ENCODE measurements at regions not wholly inside any gene's neighbourhood (a gene's known extent, or its start where the extent isn't known, plus 50 kb on each side); places are given as distances from the start of the nearest gene placed in this dataset.

DNA sequence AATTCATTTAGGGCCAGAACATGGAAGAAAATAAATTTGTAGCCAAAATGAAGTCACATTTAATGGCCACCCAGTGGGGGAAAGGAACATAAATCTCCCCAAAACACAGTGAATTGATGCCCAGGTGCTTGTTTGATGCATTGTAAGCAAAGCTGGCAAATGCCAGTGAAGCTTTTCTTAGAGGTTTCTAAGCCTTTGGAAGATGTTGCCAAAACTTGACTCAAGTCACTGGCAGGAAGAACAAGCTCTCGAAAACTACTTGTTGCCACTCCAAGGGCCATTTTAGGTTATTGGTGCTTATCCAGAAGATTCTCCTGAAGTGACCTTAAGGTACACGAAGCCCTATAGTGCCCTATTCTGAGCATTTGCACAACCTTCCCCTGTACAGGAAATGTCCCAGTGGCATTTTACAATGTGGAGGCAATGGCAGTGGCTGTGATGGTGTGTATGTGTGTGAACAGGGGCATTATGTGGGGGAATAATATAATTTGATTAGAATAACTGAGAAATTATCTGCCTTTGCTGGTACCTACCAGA, 89.5 kb upstream of the NOVA1 start:
- H3K27ac ChIP-seq (ENCODE audit: low read depth, low read length): no peak overlapping the region
- H3K36me3 ChIP-seq (ENCODE audit: control insufficient read depth, low read length): no peaks in the 10 kb centered on the region
- no peaks in the 10 kb centered on the region for H3K27me3 ChIP-seq (ENCODE audit: control insufficient read depth, low read length)
- H3K79me2 ChIP-seq (ENCODE audit: control insufficient read depth, low read length): no peaks in the 10 kb centered on the region
- H3K9me3 ChIP-seq (ENCODE audit: control insufficient read depth, insufficient read depth, low read length): peaks cover 3% of the 10 kb centered on the region; the same call in 1 of the 2 replicates
- no peaks in the 10 kb centered on the region for H3K4me1 ChIP-seq (ENCODE audit: control insufficient read depth, low read length)
- TF ChIP-seq CTCF (IDR thresholded peaks at IDR 0.05; ENCODE audit: low read depth, low read length, poor library complexity, severe bottlenecking) (no peak), EZH2phosphoT487 (IDR thresholded peaks at IDR 0.05; ENCODE audit: borderline replicate concordance, low read length) (no peak)
- no peaks in the 10 kb centered on the region for H4K20me1 ChIP-seq (ENCODE audit: control insufficient read depth, insufficient read depth, low read depth, low read length)
- no peaks in the 10 kb centered on the region for H3F3A ChIP-seq (ENCODE audit: control insufficient read depth, insufficient read depth)
- no peaks in the 10 kb centered on the region for H3K9me2 ChIP-seq (replicated peaks; ENCODE audit: control insufficient read depth, low read length)
- H3K4me2 ChIP-seq (ENCODE audit: low read length): no peak overlapping the region
- no peak overlapping the region for H3K4me3 ChIP-seq (ENCODE audit: low read length)

DNA sequence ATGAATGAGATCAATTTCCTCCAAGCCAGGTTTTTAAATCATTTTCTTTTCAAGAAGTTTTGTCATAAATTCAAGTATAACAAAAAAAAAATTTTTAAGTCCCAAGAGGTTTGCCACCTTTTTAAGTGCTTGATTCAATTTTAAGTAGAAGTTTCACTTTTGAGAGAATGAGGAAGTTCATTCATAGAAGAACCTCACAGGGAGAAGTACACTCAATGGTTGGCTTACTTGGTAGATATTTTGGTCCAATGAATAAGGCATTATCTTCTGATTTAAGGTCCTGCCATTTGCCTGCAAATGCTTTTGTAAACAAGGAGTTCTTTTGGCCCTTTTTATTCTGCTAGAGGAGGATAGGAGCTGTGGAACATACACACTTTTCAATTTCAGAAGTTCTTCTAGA, 96.7 kb upstream of the NOVA1 start:
- no peak for TF ChIP-seq EZH2phosphoT487 (IDR thresholded peaks at IDR 0.05; ENCODE audit: borderline replicate concordance, low read length)
- no peak for TF ChIP-seq CTCF (IDR thresholded peaks at IDR 0.05; ENCODE audit: low read depth, low read length, poor library complexity, severe bottlenecking)
- Histone ChIP-seq H3K27me3 (ENCODE audit: control insufficient read depth, low read length) (no peaks in the 10 kb centered on the region), H3K4me2 (ENCODE audit: low read length) (no peak overlapping the region), H3K4me3 (ENCODE audit: low read length) (no peak overlapping the region), H3F3A (ENCODE audit: control insufficient read depth, insufficient read depth) (no peaks in the 10 kb centered on the region), H3K36me3 (ENCODE audit: control insufficient read depth, low read length) (no peaks in the 10 kb centered on the region), H3K9me3 (ENCODE audit: control insufficient read depth, insufficient read depth, low read length) (no peaks in the 10 kb centered on the region), H3K27ac (ENCODE audit: low read depth, low read length) (no peak overlapping the region), H3K4me1 (ENCODE audit: control insufficient read depth, low read length) (no peaks in the 10 kb centered on the region), H3K9me2 (replicated peaks; ENCODE audit: control insufficient read depth, low read length) (no peaks in the 10 kb centered on the region), H3K79me2 (ENCODE audit: control insufficient read depth, low read length) (no peaks in the 10 kb centered on the region), H4K20me1 (ENCODE audit: control insufficient read depth, insufficient read depth, low read depth, low read length) (no peaks in the 10 kb centered on the region)

DNA sequence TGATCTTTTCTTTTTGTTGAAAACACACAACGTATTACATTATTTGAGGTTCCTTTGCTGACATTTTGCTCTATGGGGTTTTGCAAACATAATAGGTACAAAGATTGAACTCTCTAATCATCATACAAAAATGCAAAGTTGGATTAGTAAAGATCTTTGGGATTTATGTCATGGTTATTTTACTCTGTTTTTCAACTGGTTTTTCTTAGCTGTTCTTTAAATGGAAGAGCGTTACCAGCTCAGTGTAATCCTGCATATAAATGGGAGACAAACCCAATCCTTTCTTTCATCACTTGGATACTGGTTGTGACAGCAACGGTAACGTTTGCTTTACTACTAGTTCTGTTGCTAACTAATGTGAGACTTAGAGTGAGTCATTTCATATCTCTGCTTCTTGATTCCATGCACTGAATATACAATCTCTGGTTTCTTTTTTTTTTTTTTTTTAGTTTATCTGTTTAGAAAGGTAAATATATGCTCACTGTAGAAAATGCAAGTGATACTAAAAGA, 104.9 kb upstream of the NOVA1 start:
- TF ChIP-seq EZH2phosphoT487 (IDR thresholded peaks at IDR 0.05; ENCODE audit: borderline replicate concordance, low read length) (no peak), CTCF (IDR thresholded peaks at IDR 0.05; ENCODE audit: low read depth, low read length, poor library complexity, severe bottlenecking) (no peak)
- H3K4me2 ChIP-seq (ENCODE audit: low read length): no peak overlapping the region
- H3K4me1 ChIP-seq (ENCODE audit: control insufficient read depth, low read length): no peaks in the 10 kb centered on the region
- H3K27me3 ChIP-seq (ENCODE audit: control insufficient read depth, low read length): no peaks in the 10 kb centered on the region
- H3F3A ChIP-seq (ENCODE audit: control insufficient read depth, insufficient read depth): no peaks in the 10 kb centered on the region
- no peaks in the 10 kb centered on the region for H4K20me1 ChIP-seq (ENCODE audit: control insufficient read depth, insufficient read depth, low read depth, low read length)
- no peak overlapping the region for H3K27ac ChIP-seq (ENCODE audit: low read depth, low read length)
- no peak overlapping the region for H3K4me3 ChIP-seq (ENCODE audit: low read length)
- H3K9me3 ChIP-seq (ENCODE audit: control insufficient read depth, insufficient read depth, low read length): no peaks in the 10 kb centered on the region
- no peaks in the 10 kb centered on the region for H3K79me2 ChIP-seq (ENCODE audit: control insufficient read depth, low read length)
- H3K9me2 ChIP-seq (replicated peaks; ENCODE audit: control insufficient read depth, low read length): no peaks in the 10 kb centered on the region
- H3K36me3 ChIP-seq (ENCODE audit: control insufficient read depth, low read length): no peaks in the 10 kb centered on the region

Data from DOHH2 (cell line).